LNCaP clone FGC (cell line): ENCODE measurements at regions not wholly inside any gene's neighbourhood (a gene's known extent, or its start where the extent isn't known, plus 50 kb on each side); places are given as distances from the start of the nearest gene placed in this dataset.
"Not testable (repeated sequence)": the region's sequence is repeated elsewhere in the genome, so short reads cannot be mapped to it uniquely, and the experiment has no call there.

Experiments
- DNase-seq: peaks from one replicate; pipeline ENCODE4 v3.0.0-alpha.2; 2011; ENCODE audit warnings: low read depth
- H3K4me3 ChIP-seq: 2 replicates; pipeline ENCODE4 v1.5.1; 2011; ENCODE audit warnings: mild to moderate bottlenecking, low read depth, low read length, control low read depth
- TF ChIP-seq, protein P1 (sequence below): IDR thresholded peaks from 2 replicates; pipeline ENCODE4 v1.5.1; 2012; ENCODE audit warnings: mild to moderate bottlenecking; ENCODE audit not compliant: control insufficient read depth, insufficient read depth; ENCODE audit errors: extremely low read depth

DNA sequence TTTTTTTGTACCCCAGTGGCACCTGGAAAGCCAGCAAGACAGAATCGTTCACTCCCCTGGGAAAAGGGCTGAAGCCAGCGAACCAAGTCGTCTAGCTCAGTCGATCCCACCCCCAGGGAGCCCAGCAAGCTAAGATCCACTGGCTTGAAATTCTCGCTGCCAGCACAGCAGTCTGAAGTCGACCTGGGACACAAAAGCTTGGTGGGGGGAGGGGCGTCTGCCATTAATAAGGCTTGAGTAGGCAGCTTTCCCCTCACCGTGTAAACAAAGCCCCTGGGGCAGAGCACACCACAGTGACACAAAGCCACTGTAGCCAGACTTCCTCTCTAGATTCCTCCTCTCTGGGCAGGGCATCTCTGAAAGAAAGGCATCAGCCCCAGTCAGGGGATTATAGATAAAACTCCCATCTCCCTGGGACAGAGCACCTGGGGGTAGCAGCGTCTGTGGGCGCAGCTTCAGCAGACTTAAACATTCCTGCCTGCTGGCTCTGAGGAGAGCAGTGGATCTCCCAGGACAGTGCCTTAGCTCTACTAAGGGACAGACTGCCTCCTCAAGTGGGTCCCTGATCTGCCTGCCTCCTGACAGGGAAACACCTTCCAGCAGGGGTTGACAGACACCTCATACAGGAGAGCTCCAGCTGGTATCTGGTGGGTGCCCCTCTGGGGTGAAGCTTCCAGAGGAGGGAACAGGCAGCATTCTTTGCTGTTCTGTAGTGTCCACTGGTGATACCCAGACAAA, 97.4 kb downstream of the TBR1 start:
- not testable (repeated sequence) for H3K4me3 ChIP-seq, DNase-seq

DNA sequence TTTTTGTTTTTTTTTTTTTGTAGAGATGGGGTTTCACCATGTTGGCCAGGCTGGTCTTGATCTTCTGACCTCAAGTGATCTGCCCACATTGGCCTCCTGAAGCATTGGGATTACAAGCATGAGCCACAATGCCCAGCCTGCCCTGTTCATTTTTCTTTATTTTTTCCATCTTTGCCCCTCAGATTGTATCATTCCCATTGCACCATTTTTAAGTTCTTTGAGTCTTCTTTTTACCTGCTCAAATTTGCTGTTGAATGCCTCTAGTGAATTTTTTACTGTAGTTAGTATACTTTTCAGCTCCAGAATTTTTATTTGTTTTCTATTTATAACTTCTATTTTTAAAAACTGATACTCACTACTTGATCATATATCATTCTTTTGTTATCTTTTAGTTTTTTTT, 101.4 kb upstream of the SLC4A10 start:
- DNase-seq, result no peak
- H3K4me3 ChIP-seq, result no peak overlapping the region
- TF ChIP-seq, protein P1, sequence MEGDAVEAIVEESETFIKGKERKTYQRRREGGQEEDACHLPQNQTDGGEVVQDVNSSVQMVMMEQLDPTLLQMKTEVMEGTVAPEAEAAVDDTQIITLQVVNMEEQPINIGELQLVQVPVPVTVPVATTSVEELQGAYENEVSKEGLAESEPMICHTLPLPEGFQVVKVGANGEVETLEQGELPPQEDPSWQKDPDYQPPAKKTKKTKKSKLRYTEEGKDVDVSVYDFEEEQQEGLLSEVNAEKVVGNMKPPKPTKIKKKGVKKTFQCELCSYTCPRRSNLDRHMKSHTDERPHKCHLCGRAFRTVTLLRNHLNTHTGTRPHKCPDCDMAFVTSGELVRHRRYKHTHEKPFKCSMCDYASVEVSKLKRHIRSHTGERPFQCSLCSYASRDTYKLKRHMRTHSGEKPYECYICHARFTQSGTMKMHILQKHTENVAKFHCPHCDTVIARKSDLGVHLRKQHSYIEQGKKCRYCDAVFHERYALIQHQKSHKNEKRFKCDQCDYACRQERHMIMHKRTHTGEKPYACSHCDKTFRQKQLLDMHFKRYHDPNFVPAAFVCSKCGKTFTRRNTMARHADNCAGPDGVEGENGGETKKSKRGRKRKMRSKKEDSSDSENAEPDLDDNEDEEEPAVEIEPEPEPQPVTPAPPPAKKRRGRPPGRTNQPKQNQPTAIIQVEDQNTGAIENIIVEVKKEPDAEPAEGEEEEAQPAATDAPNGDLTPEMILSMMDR, result no peak

DNA sequence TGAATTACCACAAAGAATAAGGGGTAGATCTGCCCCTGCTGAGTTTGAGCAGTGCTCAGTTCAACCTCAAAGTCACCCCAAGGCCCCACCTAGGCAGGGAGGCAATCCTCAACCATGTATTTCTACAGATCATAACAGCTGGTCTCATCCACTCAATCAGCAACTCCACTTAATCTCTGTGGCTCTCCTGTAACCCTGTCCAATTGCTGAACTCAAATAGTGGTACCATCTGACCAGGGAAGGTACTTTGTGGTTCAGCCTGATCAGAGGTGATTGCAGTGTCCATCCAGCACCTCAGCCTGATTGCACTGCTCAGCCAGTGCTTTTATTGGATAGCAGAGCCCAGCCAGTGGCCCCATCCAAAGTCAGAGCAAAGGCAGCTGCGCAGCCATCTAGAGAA, 91.0 kb upstream of the SLC4A10 start:
- TF ChIP-seq, protein P1, result no peak
- no peak for DNase-seq
- H3K4me3 ChIP-seq, result no peak overlapping the region

DNA sequence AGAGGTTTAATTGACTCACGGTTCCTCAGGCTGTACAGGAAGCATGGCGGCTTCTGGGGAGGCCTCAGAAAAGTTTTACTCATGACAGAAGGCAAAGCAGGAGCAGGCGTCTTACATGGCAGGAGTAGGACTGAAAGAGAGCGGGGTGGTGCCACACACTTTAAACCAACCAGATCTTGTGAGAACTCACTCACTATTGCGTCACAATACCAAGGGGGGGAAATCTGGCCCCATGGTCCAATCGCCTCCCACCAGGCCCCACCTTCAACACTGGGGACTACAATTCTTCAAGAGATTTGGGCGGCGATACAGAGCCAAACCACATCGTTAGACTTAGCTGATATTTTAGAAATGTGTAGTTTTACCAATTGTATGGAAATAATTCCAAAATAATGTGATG, 77.6 kb upstream of the SLC4A10 start:
- H3K4me3 ChIP-seq, result no peak overlapping the region
- DNase-seq, result no peak
- TF ChIP-seq, protein P1, result no peak

DNA sequence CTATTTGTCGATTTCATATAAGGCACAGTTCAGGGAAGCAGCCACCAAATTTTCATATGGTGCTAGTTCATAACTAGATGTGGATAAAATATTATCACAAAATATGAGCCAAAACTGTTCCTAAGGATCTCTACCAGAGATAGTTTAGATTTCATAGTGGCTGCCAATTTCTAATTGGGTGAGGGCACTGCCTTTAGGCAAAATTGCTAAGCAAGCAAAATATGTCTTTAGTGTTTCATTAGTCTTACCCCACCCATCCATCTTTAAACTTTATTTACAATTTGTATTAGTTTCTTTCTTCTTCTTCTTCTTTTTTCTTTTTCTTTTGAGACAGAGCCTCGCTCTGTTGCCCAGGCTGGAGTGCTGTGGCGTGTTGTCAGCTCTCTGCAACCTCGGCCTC, 77.1 kb upstream of the SLC4A10 start:
- TF ChIP-seq, protein P1, result no peak
- DNase-seq, result no peak
- no peak overlapping the region for H3K4me3 ChIP-seq

DNA sequence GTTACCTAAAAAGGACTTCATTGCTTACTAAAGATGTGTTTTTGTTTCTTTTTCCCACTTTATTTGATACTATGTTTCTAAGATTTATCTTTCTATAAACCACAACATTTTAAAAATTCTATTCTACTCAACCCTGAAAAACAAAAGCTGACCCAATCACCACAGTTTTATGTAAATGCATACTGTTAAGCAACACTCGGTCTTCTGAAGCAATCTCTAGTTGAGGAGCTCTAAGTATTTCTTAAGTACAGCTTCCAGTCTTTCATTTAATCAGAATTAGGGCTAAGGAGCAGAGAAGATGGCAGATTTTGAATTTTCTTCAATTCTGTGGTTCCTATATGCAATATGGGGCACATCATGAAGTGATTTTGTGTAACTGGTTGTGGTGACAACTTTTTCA, 72.2 kb upstream of the SLC4A10 start:
- TF ChIP-seq, protein P1, result no peak
- DNase-seq, result no peak
- H3K4me3 ChIP-seq, result no peak overlapping the region

DNA sequence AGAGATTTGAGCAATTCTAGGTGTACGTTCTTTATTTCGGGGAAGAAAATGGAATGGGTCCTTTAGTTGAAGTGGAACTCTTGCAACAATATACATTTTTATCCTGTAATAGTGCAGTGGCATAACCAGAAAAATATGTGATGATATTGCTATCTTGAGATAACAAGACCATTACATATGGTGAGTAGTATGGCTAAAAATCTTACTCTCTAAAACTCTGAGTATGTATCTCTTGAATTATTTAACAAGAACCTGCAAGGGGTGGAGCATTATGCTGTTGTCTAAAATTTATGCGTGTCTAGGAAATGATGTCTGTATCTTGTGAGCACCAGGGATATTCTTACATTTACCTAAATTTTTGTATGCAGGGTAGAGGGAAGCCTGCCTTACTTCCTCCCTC, 68.4 kb upstream of the SLC4A10 start:
- TF ChIP-seq, protein P1, result no peak
- DNase-seq, result no peak
- no peak overlapping the region for H3K4me3 ChIP-seq
